Naive thymus-derived CD4-positive, alpha-beta T cell (primary cell): ENCODE measurements at regions not wholly inside any gene's neighbourhood (a gene's known extent, or its start where the extent isn't known, plus 50 kb on each side); places are given as distances from the start of the nearest gene placed in this dataset.

ENCODE experiments used
- ATAC-seq: fragments of 150-1000 bp; cut with Tn5 transposase; 2 replicates; pipeline ENCODE4 v1.10.0; 2021; ENCODE audit warnings: mild to moderate bottlenecking, moderate library complexity
- CTCF ChIA-PET: fragments of 350-600 bp; sonication (Branson Sonifier 250); formaldehyde crosslinking; loops from one replicate; lab custom pipeline; 2021; ENCODE audit warnings: antibody characterized with exemption; lab: Charles Lee
- POLR2A ChIA-PET: fragments of 350-600 bp; sonication (Branson Sonifier 250); formaldehyde crosslinking; loops from one replicate; lab custom pipeline; 2021; ENCODE audit warnings: antibody characterized with exemption, inconsistent platforms; lab: Charles Lee
- DNase-seq, 9 donors: peaks; one replicate each; pipeline versions ENCODE4 v3.0.0 to v3.0.0-alpha.2; 2020 to 2022; ENCODE audit warnings: mixed read lengths in 1 of 9
- H3K27ac ChIP-seq: one replicate; pipeline ENCODE4 v1.7.0; 2013; ENCODE audit warnings: mild to moderate bottlenecking, low read depth, low read length, moderate library complexity
- H3K27me3 ChIP-seq, 2 donors: one replicate each; pipeline ENCODE4 v1.7.0; 2013; ENCODE audit warnings: low read length in 2 of 2, mild to moderate bottlenecking in 2 of 2, moderate library complexity in 2 of 2; ENCODE audit not compliant: control insufficient read depth in 2 of 2, insufficient read depth in 2 of 2
- H3K36me3 ChIP-seq, 3 experiments: 1 replicate in 2 of 3; 2 replicates in 1 of 3; pipeline ENCODE4 v1.7.0; 2013; ENCODE audit warnings: low read length in 3 of 3, mild to moderate bottlenecking in 3 of 3, moderate library complexity in 1 of 3; ENCODE audit not compliant: insufficient read depth in 3 of 3, control insufficient read depth in 2 of 3
- H3K4me1 ChIP-seq, 2 donors: one replicate each; pipeline ENCODE4 v1.7.0; 2013; ENCODE audit warnings: low read length in 2 of 2, mild to moderate bottlenecking in 2 of 2, moderate library complexity in 1 of 2; ENCODE audit not compliant: control insufficient read depth in 2 of 2, insufficient read depth in 2 of 2
- H3K4me3 ChIP-seq: 2 replicates; pipeline ENCODE4 v1.7.0; 2013; ENCODE audit warnings: mild to moderate bottlenecking, low read length
- H3K9me3 ChIP-seq, 3 experiments: 1 replicate in 2 of 3; 2 replicates in 1 of 3; pipeline ENCODE4 v1.7.0; 2013; ENCODE audit warnings: low read length in 3 of 3; ENCODE audit not compliant: control insufficient read depth in 2 of 3
- H3K27ac Mint-ChIP-seq, 9 donors: one replicate each; pipeline ENCODE4 v1.8.0; 2020 to 2022; ENCODE audit warnings: mixed read lengths in 9 of 9, mild to moderate bottlenecking in 8 of 9, moderate library complexity in 5 of 9, inconsistent platforms in 2 of 9
- H3K27me3 Mint-ChIP-seq, 5 donors: one replicate each; pipeline ENCODE4 v1.8.0; 2021 to 2022; ENCODE audit warnings: mixed read lengths in 5 of 5, mild to moderate bottlenecking in 1 of 5
- H3K36me3 Mint-ChIP-seq, 5 donors: one replicate each; pipeline ENCODE4 v1.8.0; 2020 to 2022; ENCODE audit warnings: mixed read lengths in 5 of 5, mild to moderate bottlenecking in 3 of 5, inconsistent platforms in 1 of 5
- H3K4me1 Mint-ChIP-seq, 7 donors: one replicate each; pipeline ENCODE4 v1.8.0; 2020 to 2022; ENCODE audit warnings: mixed read lengths in 7 of 7, mild to moderate bottlenecking in 3 of 7, inconsistent platforms in 1 of 7
- H3K4me3 Mint-ChIP-seq, 10 donors: one replicate each; pipeline ENCODE4 v1.8.0; 2020 to 2022; ENCODE audit warnings: mild to moderate bottlenecking in 10 of 10, mixed read lengths in 10 of 10, moderate library complexity in 6 of 10, inconsistent platforms in 2 of 10
- H3K9me3 Mint-ChIP-seq, 11 donors: one replicate each; pipeline ENCODE4 v1.8.0; 2020 to 2022; ENCODE audit warnings: mixed read lengths in 11 of 11, mild to moderate bottlenecking in 4 of 11, inconsistent platforms in 1 of 11, moderate library complexity in 1 of 11
- intact Hi-C, 2 donors: fragments of 100-400 bp; cut with micrococcal nuclease; formaldehyde crosslinking; loops; one replicate each; pipeline ENCODE4 v1.15.1; 2023

DNA sequence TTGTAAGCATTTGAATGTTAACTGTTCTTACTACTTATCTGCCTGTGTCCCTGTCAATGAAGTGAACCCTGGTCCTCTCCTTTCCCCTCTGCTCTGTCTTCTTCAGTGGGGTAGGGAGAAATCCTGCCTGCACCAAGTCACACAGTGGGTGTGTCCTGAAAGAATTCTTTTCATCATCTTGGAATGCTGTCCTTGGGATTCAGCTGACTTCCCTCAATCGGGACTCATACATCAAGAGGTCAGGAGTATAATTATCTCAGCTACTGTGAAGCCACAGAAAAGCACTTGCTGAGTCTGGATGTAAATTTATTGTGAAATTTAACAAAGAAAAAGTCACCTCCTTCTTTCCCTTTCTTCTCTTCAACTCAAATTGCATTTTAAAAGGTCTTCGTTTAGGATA is 328.5 kb downstream of the SOX4 start:
- Histone ChIP-seq H3K27me3 (no peaks in the 10 kb centered on the region), H3K4me3 (no peak overlapping the region), H3K4me1 (no peaks in the 10 kb centered on the region), H3K9me3 (no peaks in the 10 kb centered on the region), H3K27ac (no peak overlapping the region), H3K36me3 (no peaks in the 10 kb centered on the region)
- ATAC-seq (no peak), DNase-seq (no peak)
- Mint-ChIP-seq H3K4me1 (peaks cover 0 to 27% (median 5%) of the 10 kb centered on the region in 7 donors), H3K27ac (no peak overlapping the region), H3K9me3 (peaks cover 0 to 4% (median 0%) of the 10 kb centered on the region in 11 donors), H3K36me3 (peaks cover 0 to 3% (median 0%) of the 10 kb centered on the region in 5 donors), H3K27me3 (peaks cover 0 to 11% (median 0%) of the 10 kb centered on the region in 5 donors), H3K4me3 (no peak overlapping the region)
- intact Hi-C loops = no loop called here
- ChIA-PET POLR2A (no interaction called here), CTCF (no interaction called here)

DNA sequence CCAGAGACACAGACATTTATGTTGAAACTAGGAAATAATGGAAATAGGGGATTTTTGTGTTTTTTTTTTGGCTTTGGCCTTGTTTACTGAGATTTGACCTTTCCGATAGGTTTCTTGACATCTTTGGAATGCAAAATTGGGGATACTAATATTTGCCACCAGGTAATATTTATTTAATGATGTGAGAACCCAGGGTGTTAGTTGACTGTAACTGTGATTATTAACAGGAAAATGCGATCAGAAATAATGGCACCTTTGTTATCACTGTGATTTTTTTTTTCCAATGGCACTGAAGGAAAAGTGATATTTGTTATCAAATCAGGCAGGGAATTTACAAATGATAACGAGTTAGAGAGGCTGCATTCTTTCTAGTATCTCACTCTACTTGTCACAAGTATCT is 330.5 kb downstream of the SOX4 start:
- Mint-ChIP-seq H3K9me3 (peaks cover 0 to 4% (median 0%) of the 10 kb centered on the region in 11 donors), H3K27me3 (peaks cover 0 to 3% (median 0%) of the 10 kb centered on the region in 5 donors), H3K4me3 (no peak overlapping the region), H3K4me1 (peaks cover 0 to 38% (median 9%) of the 10 kb centered on the region in 7 donors), H3K27ac (peak overlapping the region in 2 of 9 donors; percentile 3 to 49), H3K36me3 (peaks cover 0 to 3% (median 0%) of the 10 kb centered on the region in 5 donors)
- ATAC-seq = no peak
- no peaks in the 10 kb centered on the region for H3K27me3 ChIP-seq
- no peaks in the 10 kb centered on the region for H3K36me3 ChIP-seq
- no peak for DNase-seq
- ChIA-PET POLR2A (no interaction called here), CTCF (no interaction called here)
- H3K4me3 ChIP-seq = no peak overlapping the region
- H3K27ac ChIP-seq = no peak overlapping the region
- no peaks in the 10 kb centered on the region for H3K9me3 ChIP-seq
- intact Hi-C loops = no loop called here
- H3K4me1 ChIP-seq = no peaks in the 10 kb centered on the region

DNA sequence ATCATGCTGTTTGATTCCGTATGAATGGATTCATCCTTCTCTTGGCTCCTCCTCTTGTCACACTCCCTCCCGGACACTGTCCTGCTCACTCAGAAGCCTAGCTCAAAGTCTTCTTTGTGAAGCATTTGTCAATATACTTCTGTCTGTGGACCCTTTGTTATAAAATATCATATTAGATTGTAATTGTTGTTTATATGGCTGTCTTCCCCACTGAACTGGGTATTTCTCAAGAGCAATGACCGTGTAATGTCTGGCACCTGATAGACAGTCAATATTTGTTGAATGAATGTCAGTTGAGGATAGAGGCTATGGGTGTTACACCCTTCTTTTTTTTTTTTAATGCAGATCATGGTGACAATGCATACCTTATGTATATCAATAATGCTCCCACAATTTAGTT is 335.3 kb downstream of the SOX4 start:
- peaks cover 0 to 5% (median 3%) of the 10 kb centered on the region in 5 donors for H3K36me3 Mint-ChIP-seq
- H3K27ac ChIP-seq = no peak overlapping the region
- POLR2A ChIA-PET = no interaction called here
- ATAC-seq = no peak
- no peak for DNase-seq
- H3K27me3 Mint-ChIP-seq = peaks cover 0 to 3% (median 0%) of the 10 kb centered on the region in 5 donors
- peaks cover 0 to 11% (median 4%) of the 10 kb centered on the region in 11 donors for H3K9me3 Mint-ChIP-seq
- CTCF ChIA-PET = no interaction called here
- no peaks in the 10 kb centered on the region for H3K36me3 ChIP-seq
- no peaks in the 10 kb centered on the region for H3K4me1 ChIP-seq
- no peak overlapping the region for H3K4me3 Mint-ChIP-seq
- intact Hi-C loops = loop anchor here in 1 of 2 donors (5.0 kb wide), 1 partner anchor 342 kb away; no protein-coding TSS in a partner anchor
- no peaks in the 10 kb centered on the region for H3K9me3 ChIP-seq
- no peak overlapping the region for H3K4me3 ChIP-seq
- no peaks in the 10 kb centered on the region for H3K27me3 ChIP-seq
- H3K4me1 Mint-ChIP-seq = peaks cover 0 to 33% (median 9%) of the 10 kb centered on the region in 7 donors
- peak overlapping the region in 1 of 9 donors; percentile 80 for H3K27ac Mint-ChIP-seq

DNA sequence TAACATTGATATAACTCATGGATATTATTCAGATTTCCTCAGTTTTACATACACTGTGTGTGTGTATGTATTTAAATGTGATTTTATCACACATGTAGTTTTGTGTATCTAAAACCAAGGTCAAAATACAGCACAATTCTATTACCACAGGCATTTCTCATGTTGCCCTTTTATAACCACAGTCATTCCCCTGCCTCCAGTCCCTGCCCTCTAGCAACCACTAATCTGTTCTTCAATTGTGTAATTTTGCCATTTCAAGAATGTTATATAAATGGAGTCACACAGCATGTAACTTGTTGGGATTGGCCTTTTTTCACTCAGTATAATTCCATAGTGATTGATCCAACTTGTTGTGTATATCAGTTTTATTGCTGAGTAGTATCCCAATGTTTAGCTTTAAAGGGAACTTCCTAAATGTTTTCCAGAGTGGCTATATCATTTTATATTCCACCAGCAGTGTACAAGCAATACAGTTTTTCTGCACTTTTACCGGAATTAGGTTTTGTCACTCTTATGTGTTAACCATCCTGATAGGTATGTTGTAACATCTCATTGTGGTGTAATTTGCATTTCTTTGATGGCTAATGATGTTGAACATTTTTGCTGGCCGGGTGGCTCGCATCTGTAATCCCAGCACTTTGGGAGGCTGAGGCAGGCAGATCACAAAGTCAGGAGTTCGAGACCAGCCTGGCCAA is 338.2 kb downstream of the SOX4 start:
- Mint-ChIP-seq H3K36me3 (peaks cover 0 to 5% (median 0%) of the 10 kb centered on the region in 5 donors), H3K4me1 (peaks cover 0 to 16% (median 8%) of the 10 kb centered on the region in 7 donors), H3K27ac (no peak overlapping the region), H3K9me3 (peaks cover 0 to 21% (median 9%) of the 10 kb centered on the region in 11 donors), H3K27me3 (peaks cover 0 to 5% (median 0%) of the 10 kb centered on the region in 5 donors), H3K4me3 (no peak overlapping the region)
- ATAC-seq (no peak), DNase-seq (no peak)
- H3K27me3 ChIP-seq = no peaks in the 10 kb centered on the region
- intact Hi-C loops = loop anchor here in 1 of 2 donors (10.0 kb wide), 1 partner anchor 1367 kb away; no protein-coding TSS in a partner anchor
- no peak overlapping the region for H3K4me3 ChIP-seq
- H3K9me3 ChIP-seq = no peaks in the 10 kb centered on the region
- no peak overlapping the region for H3K27ac ChIP-seq
- no peaks in the 10 kb centered on the region for H3K36me3 ChIP-seq
- H3K4me1 ChIP-seq = no peaks in the 10 kb centered on the region
- ChIA-PET CTCF (no interaction called here), POLR2A (no interaction called here)

DNA sequence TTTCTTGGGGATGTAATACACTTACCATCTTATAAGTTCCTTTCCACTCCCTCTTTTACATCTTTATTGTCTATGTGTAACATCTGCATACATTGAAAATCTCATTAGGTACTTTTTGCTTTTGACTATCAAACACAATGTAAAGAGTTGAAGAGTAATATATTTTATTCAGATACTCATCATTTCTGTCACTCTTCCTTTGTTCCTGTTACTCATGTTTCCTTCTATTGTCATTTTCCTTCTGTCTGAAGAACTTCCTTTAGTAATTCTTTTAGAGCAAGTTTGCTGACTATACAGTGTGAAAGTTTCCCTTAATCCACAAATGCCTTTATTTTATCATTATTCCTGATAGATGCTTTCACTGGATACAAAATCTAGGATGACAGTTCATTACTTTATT is 339.8 kb downstream of the SOX4 start:
- Histone ChIP-seq H3K27me3 (no peaks in the 10 kb centered on the region), H3K36me3 (no peaks in the 10 kb centered on the region), H3K4me1 (no peaks in the 10 kb centered on the region), H3K9me3 (no peaks in the 10 kb centered on the region), H3K27ac (no peak overlapping the region), H3K4me3 (no peak overlapping the region)
- Mint-ChIP-seq H3K36me3 (peaks cover 0 to 5% (median 0%) of the 10 kb centered on the region in 5 donors), H3K4me3 (no peak overlapping the region), H3K4me1 (peaks cover 0 to 4% (median 3%) of the 10 kb centered on the region in 7 donors), H3K27ac (no peak overlapping the region), H3K27me3 (peaks cover 0 to 5% (median 0%) of the 10 kb centered on the region in 5 donors), H3K9me3 (peaks cover 0 to 21% (median 9%) of the 10 kb centered on the region in 11 donors)
- intact Hi-C loops = loop anchor here in 1 of 2 donors (10.0 kb wide), 1 partner anchor 1369 kb away; no protein-coding TSS in a partner anchor
- ATAC-seq (no peak), DNase-seq (no peak)
- CTCF ChIA-PET = no interaction called here
- POLR2A ChIA-PET = no interaction called here

DNA sequence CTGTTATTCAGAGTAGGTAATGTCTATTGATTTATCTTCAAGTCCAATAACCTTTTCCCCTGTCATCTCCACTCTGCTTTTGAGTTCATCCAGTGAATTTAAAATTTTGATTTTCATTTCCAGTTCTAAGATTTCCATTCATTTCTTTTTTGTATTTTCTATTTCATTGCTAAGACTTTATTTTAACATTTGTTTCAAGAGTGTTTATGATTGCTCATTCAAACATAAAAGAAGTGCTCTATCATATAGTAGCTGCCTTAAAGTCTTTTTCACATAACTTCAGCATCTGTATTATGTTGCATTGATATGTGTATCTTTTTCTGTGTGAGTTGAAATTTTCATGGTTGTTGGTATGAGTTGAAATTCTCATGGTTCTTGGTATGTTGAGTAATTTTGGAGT is 341.6 kb downstream of the SOX4 start:
- Mint-ChIP-seq H3K36me3 (peaks cover 0 to 5% (median 0%) of the 10 kb centered on the region in 5 donors), H3K4me3 (no peak overlapping the region), H3K27me3 (peaks cover 0 to 5% (median 0%) of the 10 kb centered on the region in 5 donors), H3K27ac (no peak overlapping the region), H3K4me1 (no peaks in the 10 kb centered on the region), H3K9me3 (peaks cover 0 to 20% (median 7%) of the 10 kb centered on the region in 11 donors)
- Histone ChIP-seq H3K4me1 (no peaks in the 10 kb centered on the region), H3K4me3 (no peak overlapping the region), H3K9me3 (no peaks in the 10 kb centered on the region), H3K27me3 (no peaks in the 10 kb centered on the region), H3K27ac (no peak overlapping the region), H3K36me3 (no peaks in the 10 kb centered on the region)
- ATAC-seq = no peak
- POLR2A ChIA-PET = no interaction called here
- intact Hi-C loops = loop anchor here in 1 of 2 donors (5.0 to 10.0 kb wide), 2 partner anchors 338 to 1370 kb away; no protein-coding TSS in a partner anchor
- DNase-seq = no peak
- CTCF ChIA-PET = interaction anchor here (0.6 kb wide), 1 partner anchor 34 kb away, joined by 3 read pairs; no protein-coding TSS in a partner anchor
